ENCODE measurements at regions not wholly inside any gene's neighbourhood (a gene's known extent, or its start where the extent isn't known, plus 50 kb on each side); places are given as distances from the start of the nearest gene placed in this dataset.

- TF ChIP-seq CTCF (conservative IDR thresholded peaks at IDR 0.05) (no peak), EZH2 (IDR thresholded peaks at IDR 0.05; ENCODE audit: low read depth) (no peak)
Observed at GRCh38 chr18:61950371-61950770, 57.6 kb upstream of the RNF152 start.

Measured in PC-9 (cell line).